Activated CD8-positive, alpha-beta T cell treated with anti-CD3 and anti-CD28 coated beads, Interleukin-2, amount 10 ng/mL, durations not matched to agents 7 days and 5 days (primary cell): ENCODE measurements at regions not wholly inside any gene's neighbourhood (a gene's known extent, or its start where the extent isn't known, plus 50 kb on each side); places are given as distances from the start of the nearest gene placed in this dataset.
"Not testable (repeated sequence)": the region's sequence is repeated elsewhere in the genome, so short reads cannot be mapped to it uniquely, and the experiment has no call there.

Experiments
- ATAC-seq: fragments of 150-1000 bp; cut with Tn5 transposase; one replicate; pipeline ENCODE4 v1.10.0; 2021; ENCODE audit warnings: moderate library complexity
- CTCF ChIA-PET: fragments of 350-600 bp; sonication (Branson Sonifier 250); formaldehyde crosslinking; loops from one replicate; lab custom pipeline; 2021; ENCODE audit warnings: antibody characterized with exemption; lab: Charles Lee
- POLR2A ChIA-PET: fragments of 350-600 bp; sonication (Branson Sonifier 250); formaldehyde crosslinking; loops from one replicate; lab custom pipeline; 2021; ENCODE audit warnings: antibody characterized with exemption; lab: Charles Lee
- DNase-seq: peaks from one replicate; pipeline ENCODE4 v3.0.0-alpha.2; 2020
- H3K27ac Mint-ChIP-seq: one replicate; pipeline ENCODE4 v1.8.0; 2021; ENCODE audit warnings: mild to moderate bottlenecking, mixed read lengths
- H3K27me3 Mint-ChIP-seq: one replicate; pipeline ENCODE4 v1.8.0; 2021; ENCODE audit warnings: low read depth, mixed read lengths
- H3K36me3 Mint-ChIP-seq: one replicate; pipeline ENCODE4 v1.8.0; 2021; ENCODE audit warnings: low read depth, mixed read lengths
- H3K4me1 Mint-ChIP-seq: one replicate; pipeline ENCODE4 v1.8.0; 2021; ENCODE audit warnings: low read depth, mixed read lengths
- H3K4me3 Mint-ChIP-seq: one replicate; pipeline ENCODE4 v1.8.0; 2021; ENCODE audit warnings: mild to moderate bottlenecking, mixed read lengths
- H3K9me3 Mint-ChIP-seq: one replicate; pipeline ENCODE4 v1.8.0; 2022; ENCODE audit warnings: mixed read lengths; ENCODE audit not compliant: insufficient read depth

- POLR2A ChIA-PET = no interaction called here
- ATAC-seq = no peak
- no peak overlapping the region for H3K4me3 Mint-ChIP-seq
Observed at GRCh38 chr6:121879149-121879548, 443.7 kb downstream of the GJA1 start.

GRCh38 chr6:121880831-121881230 lies 445.4 kb downstream of the GJA1 start:
- DNase-seq = no peak
- H3K4me1 Mint-ChIP-seq = no peaks in the 10 kb centered on the region
- H3K27ac Mint-ChIP-seq = no peak overlapping the region
- ChIA-PET CTCF (no interaction called here), POLR2A (no interaction called here)
- H3K4me3 Mint-ChIP-seq = no peak overlapping the region
- ATAC-seq = no peak
- H3K9me3 Mint-ChIP-seq = no peaks in the 10 kb centered on the region
- H3K36me3 Mint-ChIP-seq = no peaks in the 10 kb centered on the region
- no peaks in the 10 kb centered on the region for H3K27me3 Mint-ChIP-seq

More at GRCh38 chr6:121879149-121879548, 443.7 kb downstream of the GJA1 start:
- Mint-ChIP-seq H3K36me3 (no peaks in the 10 kb centered on the region), H3K27me3 (no peaks in the 10 kb centered on the region), H3K4me1 (no peaks in the 10 kb centered on the region), H3K27ac (no peak overlapping the region), H3K9me3 (no peaks in the 10 kb centered on the region)
- CTCF ChIA-PET = no interaction called here
- no peak for DNase-seq

- Mint-ChIP-seq H3K27ac (no peak overlapping the region), H3K27me3 (no peaks in the 10 kb centered on the region), H3K36me3 (no peaks in the 10 kb centered on the region), H3K4me3 (no peak overlapping the region), H3K9me3 (no peaks in the 10 kb centered on the region), H3K4me1 (no peaks in the 10 kb centered on the region)
- no peak for DNase-seq
- CTCF ChIA-PET = no interaction called here
- POLR2A ChIA-PET = no interaction called here
- no peak for ATAC-seq
Observed at GRCh38 chr6:121881974-121882667, 446.7 kb downstream of the GJA1 start.

- POLR2A ChIA-PET = no interaction called here
- no peaks in the 10 kb centered on the region for H3K9me3 Mint-ChIP-seq
- ATAC-seq = no peak
Observed at GRCh38 chr6:121884091-121884490, 448.6 kb downstream of the GJA1 start.

GRCh38 chr6:121884620-121885019 lies 449.2 kb downstream of the GJA1 start:
- POLR2A ChIA-PET = no interaction called here
- no peaks in the 10 kb centered on the region for H3K9me3 Mint-ChIP-seq
- no peaks in the 10 kb centered on the region for H3K36me3 Mint-ChIP-seq
- DNase-seq (no peak), ATAC-seq (no peak)
- H3K4me3 Mint-ChIP-seq = no peak overlapping the region
- H3K27me3 Mint-ChIP-seq = no peaks in the 10 kb centered on the region
- no peak overlapping the region for H3K27ac Mint-ChIP-seq
- CTCF ChIA-PET = no interaction called here
- no peaks in the 10 kb centered on the region for H3K4me1 Mint-ChIP-seq

More at GRCh38 chr6:121884091-121884490, 448.6 kb downstream of the GJA1 start:
- Mint-ChIP-seq H3K4me3 (no peak overlapping the region), H3K4me1 (no peaks in the 10 kb centered on the region), H3K36me3 (no peaks in the 10 kb centered on the region), H3K27ac (no peak overlapping the region), H3K27me3 (no peaks in the 10 kb centered on the region)
- CTCF ChIA-PET = no interaction called here
- no peak for DNase-seq

GRCh38 chr6:121885399-121886152 lies 450.1 kb downstream of the GJA1 start:
- Mint-ChIP-seq H3K9me3 (no peaks in the 10 kb centered on the region), H3K27ac (no peak overlapping the region), H3K4me3 (no peak overlapping the region), H3K27me3 (no peaks in the 10 kb centered on the region), H3K36me3 (no peaks in the 10 kb centered on the region), H3K4me1 (no peaks in the 10 kb centered on the region)
- CTCF ChIA-PET = no interaction called here
- DNase-seq = no peak
- POLR2A ChIA-PET = no interaction called here
- ATAC-seq = no peak

GRCh38 chr6:121886223-121886830 lies 450.9 kb downstream of the GJA1 start:
- POLR2A ChIA-PET = no interaction called here
- H3K27ac Mint-ChIP-seq = no peak overlapping the region
- no peaks in the 10 kb centered on the region for H3K27me3 Mint-ChIP-seq
- H3K4me3 Mint-ChIP-seq = no peak overlapping the region
- no peaks in the 10 kb centered on the region for H3K36me3 Mint-ChIP-seq
- no peaks in the 10 kb centered on the region for H3K9me3 Mint-ChIP-seq
- DNase-seq (no peak), ATAC-seq (no peak)
- CTCF ChIA-PET = no interaction called here
- H3K4me1 Mint-ChIP-seq = no peaks in the 10 kb centered on the region

- CTCF ChIA-PET = no interaction called here
Observed at GRCh38 chr6:121887724-121888123, 452.3 kb downstream of the GJA1 start.

GRCh38 chr6:121890307-121890910 lies 455.0 kb downstream of the GJA1 start:
- ChIA-PET POLR2A (no interaction called here), CTCF (no interaction called here)
- Mint-ChIP-seq H3K9me3 (no peaks in the 10 kb centered on the region), H3K4me3 (no peak overlapping the region), H3K27ac (no peak overlapping the region), H3K4me1 (no peaks in the 10 kb centered on the region), H3K36me3 (no peaks in the 10 kb centered on the region), H3K27me3 (peaks cover 2% of the 10 kb centered on the region)
- DNase-seq (no peak), ATAC-seq (no peak)

More at GRCh38 chr6:121887724-121888123, 452.3 kb downstream of the GJA1 start:
- no peak for DNase-seq
- no peak for ATAC-seq
- no peaks in the 10 kb centered on the region for H3K9me3 Mint-ChIP-seq
- no peaks in the 10 kb centered on the region for H3K4me1 Mint-ChIP-seq
- H3K36me3 Mint-ChIP-seq = no peaks in the 10 kb centered on the region
- no peak overlapping the region for H3K27ac Mint-ChIP-seq
- H3K27me3 Mint-ChIP-seq = peaks cover 2% of the 10 kb centered on the region
- H3K4me3 Mint-ChIP-seq = no peak overlapping the region
- POLR2A ChIA-PET = no interaction called here

GRCh38 chr6:121895731-121896130 lies 460.3 kb downstream of the GJA1 start:
- H3K27me3 Mint-ChIP-seq, POLR2A ChIA-PET, H3K4me1 Mint-ChIP-seq, ATAC-seq, H3K36me3 Mint-ChIP-seq, DNase-seq, H3K27ac Mint-ChIP-seq, H3K4me3 Mint-ChIP-seq, CTCF ChIA-PET, H3K9me3 Mint-ChIP-seq: not testable (repeated sequence)

- Mint-ChIP-seq H3K4me3 (no peak overlapping the region), H3K4me1 (no peaks in the 10 kb centered on the region), H3K36me3 (no peaks in the 10 kb centered on the region), H3K9me3 (no peaks in the 10 kb centered on the region), H3K27ac (no peak overlapping the region), H3K27me3 (peaks cover 2% of the 10 kb centered on the region)
- ChIA-PET CTCF (no interaction called here), POLR2A (no interaction called here)
- ATAC-seq = no peak
- no peak for DNase-seq
Observed at GRCh38 chr6:121896363-121896762, 460.9 kb downstream of the GJA1 start.

- CTCF ChIA-PET = no interaction called here
- no peak for DNase-seq
- POLR2A ChIA-PET = no interaction called here
- no peaks in the 10 kb centered on the region for H3K4me1 Mint-ChIP-seq
- ATAC-seq = no peak
- H3K27ac Mint-ChIP-seq = no peak overlapping the region
- H3K36me3 Mint-ChIP-seq = no peaks in the 10 kb centered on the region
- no peaks in the 10 kb centered on the region for H3K9me3 Mint-ChIP-seq
- no peak overlapping the region for H3K4me3 Mint-ChIP-seq
- peaks cover under 1% of the 10 kb centered on the region for H3K27me3 Mint-ChIP-seq
Observed at GRCh38 chr6:121896771-121897170, 461.3 kb downstream of the GJA1 start.
